B cell (primary cell): ENCODE measurements at regions not wholly inside any gene's neighbourhood (a gene's known extent, or its start where the extent isn't known, plus 50 kb on each side); places are given as distances from the start of the nearest gene placed in this dataset.

Experiments used
- ATAC-seq: fragments of 200-7000 bp; cut with Tn5 transposase; one replicate; pipeline ENCODE4 v1.10.0; 2021; ENCODE audit warnings: low read depth, mild to moderate bottlenecking, moderate number of reproducible peaks, moderate library complexity
- CTCF ChIA-PET: fragments of 350-600 bp; sonication (Branson Sonifier 250); formaldehyde crosslinking; loops from one replicate; lab custom pipeline; 2021; ENCODE audit warnings: antibody characterized with exemption, inconsistent platforms; lab: Charles Lee
- POLR2A ChIA-PET: fragments of 350-600 bp; sonication (Branson Sonifier 250); formaldehyde crosslinking; loops from one replicate; lab custom pipeline; 2021; ENCODE audit warnings: antibody characterized with exemption; lab: Charles Lee
- DNase-seq: peaks from one replicate; pipeline ENCODE4 v3.0.0; 2013
- H2AFZ ChIP-seq: 2 replicates; pipeline ENCODE4 v1.6.1; 2012; ENCODE audit warnings: mild to moderate bottlenecking, low read depth, low read length; ENCODE audit not compliant: insufficient read depth, poor library complexity, severe bottlenecking
- H3K27ac ChIP-seq, 2 donors: 1 replicate in 1 of 2; 2 replicates in 1 of 2; pipeline ENCODE4 v1.5.1; 2012 to 2013; ENCODE audit warnings: low read length in 2 of 2, mild to moderate bottlenecking in 2 of 2, moderate library complexity in 1 of 2
- H3K27me3 ChIP-seq, 4 experiments: fragments of 200-600 bp in 1 of 4; sonication (generic) in 1 of 4; replicated peaks in 1 of 4; 1 replicate in 2 of 4; 2 replicates in 2 of 4; pipeline versions ENCODE4 v1.6.1 to v1.7.0; 2013 to 2016; ENCODE audit warnings: low read length in 3 of 4, mild to moderate bottlenecking in 2 of 4, mixed read lengths in 1 of 4, moderate library complexity in 1 of 4; ENCODE audit not compliant: insufficient read depth in 4 of 4, control insufficient read depth in 3 of 4; ENCODE audit errors: control extremely low read depth in 1 of 4
- H3K36me3 ChIP-seq, 2 experiments: replicated peaks in 1 of 2; 1 replicate in 1 of 2; 2 replicates in 1 of 2; pipeline versions ENCODE4 v1.6.1 to v1.7.1; 2013; ENCODE audit warnings: low read length in 1 of 2; ENCODE audit not compliant: insufficient read depth in 2 of 2, control insufficient read depth in 1 of 2; ENCODE audit errors: control extremely low read depth in 1 of 2, extremely low read depth in 1 of 2
- H3K4me1 ChIP-seq, 2 donors: fragments of 200-600 bp in 1 of 2; sonication (generic) in 1 of 2; 1 replicate in 1 of 2; 2 replicates in 1 of 2; pipeline versions ENCODE4 v1.5.1 to v1.6.1; 2013 to 2017; ENCODE audit warnings: low read length in 2 of 2; ENCODE audit not compliant: control insufficient read depth in 2 of 2, insufficient read depth in 2 of 2
- H3K4me2 ChIP-seq: replicated peaks from 2 replicates; pipeline ENCODE3; 2012; ENCODE audit warnings: mild to moderate bottlenecking, low read depth, low read length; ENCODE audit not compliant: poor library complexity, severe bottlenecking
- H3K4me3 ChIP-seq, 5 experiments: fragments of 200-600 bp in 1 of 5; sonication (generic) in 1 of 5; 1 replicate in 3 of 5; 2 replicates in 2 of 5; pipeline versions ENCODE4 v1.5.1 to v1.7.0; 2011 to 2016; ENCODE audit warnings: low read length in 4 of 5, mild to moderate bottlenecking in 4 of 5, low read depth in 2 of 5, control low read depth in 1 of 5, moderate library complexity in 1 of 5; ENCODE audit not compliant: insufficient read depth in 1 of 5; ENCODE audit errors: control extremely low read depth in 1 of 5, extremely low read depth in 1 of 5
- H3K79me2 ChIP-seq: fragments of 200-600 bp; sonication (generic); one replicate; pipeline ENCODE4 v1.6.0; 2016; ENCODE audit warnings: low read length; ENCODE audit not compliant: control insufficient read depth, insufficient read depth
- H3K9ac ChIP-seq: fragments of 200-600 bp; sonication (generic); 2 replicates; pipeline ENCODE4 v1.6.1; 2017; ENCODE audit warnings: mild to moderate bottlenecking, low read length, moderate library complexity
- H3K9me3 ChIP-seq, 3 donors: one replicate each; pipeline versions ENCODE4 v1.6.1 to v1.7.1; 2013; ENCODE audit warnings: low read length in 2 of 3; ENCODE audit not compliant: control insufficient read depth in 2 of 3, insufficient read depth in 1 of 3; ENCODE audit errors: control extremely low read depth in 1 of 3
- H4K20me1 ChIP-seq: 2 replicates; pipeline ENCODE4 v1.6.0; 2012; ENCODE audit warnings: mild to moderate bottlenecking, low read length; ENCODE audit not compliant: insufficient read depth, control insufficient read depth, poor library complexity, severe bottlenecking
- H3K27ac Mint-ChIP-seq: one replicate; pipeline ENCODE4 v1.8.0; 2021; ENCODE audit warnings: mixed read lengths
- H3K27me3 Mint-ChIP-seq: one replicate; pipeline ENCODE4 v1.8.0; 2021; ENCODE audit warnings: mixed read lengths
- H3K4me1 Mint-ChIP-seq: one replicate; pipeline ENCODE4 v1.8.0; 2021; ENCODE audit warnings: mixed read lengths
- H3K4me3 Mint-ChIP-seq: one replicate; pipeline ENCODE4 v1.8.0; 2021; ENCODE audit warnings: mixed read lengths
- H3K9me3 Mint-ChIP-seq: one replicate; pipeline ENCODE4 v1.8.0; 2022; ENCODE audit warnings: mixed read lengths; ENCODE audit not compliant: insufficient read depth
- EZH2 ChIP-seq: IDR thresholded peaks from 2 replicates; pipeline ENCODE4 v1.6.1; 2012; ENCODE audit warnings: borderline replicate concordance, low read depth, mild to moderate bottlenecking, moderate library complexity, low read length; ENCODE audit not compliant: insufficient read depth, poor library complexity, severe bottlenecking
- WGBS: methylation state at CpG from one replicate; pipeline ENCODE4 v1.1.5; 2013; ENCODE audit warnings: missing lambda C conversion rate; ENCODE audit not compliant: insufficient coverage; 5-methylcytosine and 5-hydroxymethylcytosine counted together
- intact Hi-C: fragments of 100-400 bp; cut with micrococcal nuclease; formaldehyde crosslinking; loops from one replicate; pipeline ENCODE4 v1.10.0; 2022
- TF ChIP-seq, protein P1 (sequence below): fragments of 200-600 bp; IDR thresholded peaks from one replicate; pipeline ENCODE4 v1.8.0; 2022; ENCODE audit warnings: antibody characterized with exemption, mild to moderate bottlenecking

DNA sequence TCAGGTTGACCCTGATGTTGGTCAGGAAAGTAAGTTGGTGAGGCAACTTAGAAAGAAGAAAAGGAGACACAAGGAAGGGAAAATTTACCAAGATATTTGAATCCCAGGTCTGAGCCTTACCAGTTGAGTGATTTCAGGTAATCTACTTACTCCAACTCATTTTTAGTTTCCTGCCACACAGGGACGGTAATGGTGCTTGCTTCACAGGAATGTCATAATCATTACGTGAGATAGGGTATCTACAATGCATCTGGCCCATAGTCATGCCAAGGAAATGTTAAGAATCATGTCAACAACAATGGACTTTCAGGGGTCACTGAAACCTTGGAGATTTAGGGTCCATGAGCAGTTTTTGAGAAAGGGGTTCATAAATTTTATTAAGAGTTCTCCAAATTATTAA is 195.4 kb upstream of the HHIP start:
- H4K20me1 ChIP-seq: no peaks in the 10 kb centered on the region
- H3K4me3 Mint-ChIP-seq: no peak overlapping the region
- H3K27me3 ChIP-seq: no peaks in the 10 kb centered on the region
- H2AFZ ChIP-seq: no peak overlapping the region
- no peak overlapping the region for H3K4me3 ChIP-seq
- peaks cover 0 to 1% (median 0%) of the 10 kb centered on the region in 3 donors for H3K9me3 ChIP-seq
- no peak overlapping the region for H3K27ac Mint-ChIP-seq
- no peak overlapping the region for H3K4me2 ChIP-seq
- DNase-seq: no peak
- no peak overlapping the region for H3K9ac ChIP-seq
- H3K4me1 Mint-ChIP-seq: no peaks in the 10 kb centered on the region
- no peaks in the 10 kb centered on the region for H3K27me3 Mint-ChIP-seq
- no peaks in the 10 kb centered on the region for H3K79me2 ChIP-seq
- ChIA-PET CTCF (no interaction called here), POLR2A (no interaction called here)
- no peak overlapping the region for H3K27ac ChIP-seq
- H3K4me1 ChIP-seq: no peaks in the 10 kb centered on the region
- no peaks in the 10 kb centered on the region for H3K9me3 Mint-ChIP-seq
- WGBS: 100% methylated on average over 2 of the region's 2 CpGs
- ATAC-seq: no peak
- H3K36me3 ChIP-seq: no peaks in the 10 kb centered on the region
- intact Hi-C loops: no loop called here
- TF ChIP-seq EZH2: no peak
- TF ChIP-seq, protein P1, sequence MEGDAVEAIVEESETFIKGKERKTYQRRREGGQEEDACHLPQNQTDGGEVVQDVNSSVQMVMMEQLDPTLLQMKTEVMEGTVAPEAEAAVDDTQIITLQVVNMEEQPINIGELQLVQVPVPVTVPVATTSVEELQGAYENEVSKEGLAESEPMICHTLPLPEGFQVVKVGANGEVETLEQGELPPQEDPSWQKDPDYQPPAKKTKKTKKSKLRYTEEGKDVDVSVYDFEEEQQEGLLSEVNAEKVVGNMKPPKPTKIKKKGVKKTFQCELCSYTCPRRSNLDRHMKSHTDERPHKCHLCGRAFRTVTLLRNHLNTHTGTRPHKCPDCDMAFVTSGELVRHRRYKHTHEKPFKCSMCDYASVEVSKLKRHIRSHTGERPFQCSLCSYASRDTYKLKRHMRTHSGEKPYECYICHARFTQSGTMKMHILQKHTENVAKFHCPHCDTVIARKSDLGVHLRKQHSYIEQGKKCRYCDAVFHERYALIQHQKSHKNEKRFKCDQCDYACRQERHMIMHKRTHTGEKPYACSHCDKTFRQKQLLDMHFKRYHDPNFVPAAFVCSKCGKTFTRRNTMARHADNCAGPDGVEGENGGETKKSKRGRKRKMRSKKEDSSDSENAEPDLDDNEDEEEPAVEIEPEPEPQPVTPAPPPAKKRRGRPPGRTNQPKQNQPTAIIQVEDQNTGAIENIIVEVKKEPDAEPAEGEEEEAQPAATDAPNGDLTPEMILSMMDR: no peak

DNA sequence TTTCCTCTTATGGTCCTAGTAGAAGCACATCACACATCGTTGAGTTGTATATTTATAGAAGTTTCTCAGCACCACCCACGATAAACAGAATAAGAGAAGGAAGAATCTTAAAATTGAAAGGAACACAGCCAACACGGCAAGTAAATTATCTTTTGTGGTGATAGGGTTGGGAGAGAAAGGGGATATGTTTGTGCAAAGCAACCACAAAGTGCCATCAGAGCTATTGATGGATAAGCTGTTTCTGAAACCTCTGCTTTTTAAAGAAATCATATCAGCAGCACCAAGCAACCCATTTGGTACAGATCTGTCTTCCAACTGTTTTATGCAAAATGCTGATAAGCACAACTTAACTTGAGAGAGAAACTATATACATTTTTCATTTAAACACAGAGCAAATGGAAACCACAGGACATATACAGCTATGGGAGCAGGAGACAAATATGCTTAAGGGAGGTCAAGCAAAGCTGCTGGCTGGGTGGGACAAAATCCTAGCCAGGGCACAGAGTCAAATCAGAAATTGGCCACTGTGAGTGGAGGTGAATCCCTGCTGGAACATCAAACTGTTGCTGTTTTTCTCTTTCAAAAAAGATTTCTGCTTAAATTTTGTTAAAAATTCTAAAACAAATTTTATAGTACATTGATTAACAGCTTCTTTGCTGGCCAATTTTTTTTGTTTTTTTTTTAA is 194.0 kb upstream of the HHIP start:
- no peak for ATAC-seq
- H3K4me2 ChIP-seq: no peak overlapping the region
- no peak overlapping the region for H3K4me3 Mint-ChIP-seq
- ChIA-PET POLR2A (no interaction called here), CTCF (no interaction called here)
- H2AFZ ChIP-seq: no peak overlapping the region
- H3K27ac Mint-ChIP-seq: no peak overlapping the region
- intact Hi-C loops: no loop called here
- no peaks in the 10 kb centered on the region for H3K9me3 Mint-ChIP-seq
- no peaks in the 10 kb centered on the region for H3K79me2 ChIP-seq
- H3K36me3 ChIP-seq: no peaks in the 10 kb centered on the region
- no peaks in the 10 kb centered on the region for H3K4me1 ChIP-seq
- H3K27me3 Mint-ChIP-seq: no peaks in the 10 kb centered on the region
- no CpG with 5 or more reads among the region's 3 CpGs for WGBS
- H4K20me1 ChIP-seq: no peaks in the 10 kb centered on the region
- H3K9me3 ChIP-seq: peaks cover 0 to 1% (median 0%) of the 10 kb centered on the region in 3 donors
- H3K4me3 ChIP-seq: no peak overlapping the region
- no peaks in the 10 kb centered on the region for H3K4me1 Mint-ChIP-seq
- DNase-seq: no peak
- no peak for TF ChIP-seq EZH2
- TF ChIP-seq, protein P1: no peak
- H3K9ac ChIP-seq: no peak overlapping the region
- no peaks in the 10 kb centered on the region for H3K27me3 ChIP-seq
- H3K27ac ChIP-seq: no peak overlapping the region
